ENCODE measurements at regions not wholly inside any gene's neighbourhood (a gene's known extent, or its start where the extent isn't known, plus 50 kb on each side); places are given as distances from the start of the nearest gene placed in this dataset.

DNA sequence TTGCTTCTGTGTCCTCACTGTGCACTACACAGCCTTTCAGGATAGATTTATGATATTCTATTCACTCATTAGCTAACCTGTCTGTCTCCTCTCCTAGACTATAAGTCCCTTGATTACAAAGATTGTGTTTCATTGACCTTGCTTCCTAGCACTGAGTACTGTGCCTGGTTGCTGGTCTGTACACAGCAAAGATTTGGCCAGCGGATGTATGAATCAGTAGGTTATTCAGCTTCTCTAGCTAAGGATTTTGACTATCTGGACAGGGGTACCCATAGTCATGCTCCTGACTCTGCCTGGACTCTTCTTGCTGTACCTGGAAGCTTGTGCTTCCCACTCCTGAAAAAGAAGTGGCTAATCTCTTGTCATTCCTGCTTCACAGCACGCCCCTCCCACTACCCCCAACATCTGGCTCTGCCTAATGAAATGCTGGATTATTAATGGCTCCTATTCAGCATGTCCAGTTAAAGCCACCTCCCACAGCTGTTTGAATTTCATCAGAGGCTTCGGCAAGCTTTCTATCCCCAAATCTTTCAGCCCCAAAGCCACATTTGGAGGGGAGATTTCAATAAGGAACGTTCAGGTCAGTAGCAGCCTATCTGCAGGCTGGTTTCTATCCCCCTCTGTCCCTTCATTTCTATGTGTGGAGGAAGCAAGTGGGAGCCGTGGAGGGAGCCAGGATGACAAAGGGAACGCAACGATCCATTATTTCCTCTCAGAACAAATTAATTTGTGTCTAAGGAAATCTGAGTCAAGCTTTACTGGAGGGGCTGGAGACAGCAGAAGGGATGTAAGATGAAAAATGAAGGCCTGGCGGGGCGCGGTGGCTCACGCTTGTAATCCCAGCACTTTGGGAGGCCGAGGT is 64.8 kb upstream of the PPM1J start:
- Histone ChIP-seq H3K4me1 (ENCODE audit: control insufficient read depth in 4 of 4, insufficient read depth in 4 of 4, low read length in 3 of 4) (no peaks in the 10 kb centered on the region), H3K27me3 (ENCODE audit: control insufficient read depth in 4 of 4, insufficient read depth in 4 of 4, low read length in 3 of 4) (no peaks in the 10 kb centered on the region), H3K4me3 (ENCODE audit: low read depth in 1 of 3, low read length in 3 of 3) (no peak overlapping the region), H3K27ac (ENCODE audit: low read depth in 1 of 2, low read length in 2 of 2) (no peak overlapping the region), H3K9me3 (ENCODE audit: control insufficient read depth in 4 of 4, low read length in 3 of 4) (no peaks in the 10 kb centered on the region), H3K36me3 (ENCODE audit: control insufficient read depth in 4 of 4, insufficient read depth in 3 of 4, low read depth in 1 of 4, low read length in 3 of 4) (no peaks in the 10 kb centered on the region), H3K9ac (ENCODE audit: low read depth in 1 of 2, low read length in 2 of 2) (no peak overlapping the region)
- DNase-seq (ENCODE audit: low spot score): no peak
- TF ChIP-seq JUND (IDR thresholded peaks at IDR 0.05) (no peak), HNF4A (conservative IDR thresholded peaks at IDR 0.05) (no peak), TAF1 (conservative IDR thresholded peaks at IDR 0.05) (no peak), EGR1 (IDR thresholded peaks at IDR 0.05; ENCODE audit: low read depth in 2 of 2) (no peak)
- TF ChIP-seq, protein P1, sequence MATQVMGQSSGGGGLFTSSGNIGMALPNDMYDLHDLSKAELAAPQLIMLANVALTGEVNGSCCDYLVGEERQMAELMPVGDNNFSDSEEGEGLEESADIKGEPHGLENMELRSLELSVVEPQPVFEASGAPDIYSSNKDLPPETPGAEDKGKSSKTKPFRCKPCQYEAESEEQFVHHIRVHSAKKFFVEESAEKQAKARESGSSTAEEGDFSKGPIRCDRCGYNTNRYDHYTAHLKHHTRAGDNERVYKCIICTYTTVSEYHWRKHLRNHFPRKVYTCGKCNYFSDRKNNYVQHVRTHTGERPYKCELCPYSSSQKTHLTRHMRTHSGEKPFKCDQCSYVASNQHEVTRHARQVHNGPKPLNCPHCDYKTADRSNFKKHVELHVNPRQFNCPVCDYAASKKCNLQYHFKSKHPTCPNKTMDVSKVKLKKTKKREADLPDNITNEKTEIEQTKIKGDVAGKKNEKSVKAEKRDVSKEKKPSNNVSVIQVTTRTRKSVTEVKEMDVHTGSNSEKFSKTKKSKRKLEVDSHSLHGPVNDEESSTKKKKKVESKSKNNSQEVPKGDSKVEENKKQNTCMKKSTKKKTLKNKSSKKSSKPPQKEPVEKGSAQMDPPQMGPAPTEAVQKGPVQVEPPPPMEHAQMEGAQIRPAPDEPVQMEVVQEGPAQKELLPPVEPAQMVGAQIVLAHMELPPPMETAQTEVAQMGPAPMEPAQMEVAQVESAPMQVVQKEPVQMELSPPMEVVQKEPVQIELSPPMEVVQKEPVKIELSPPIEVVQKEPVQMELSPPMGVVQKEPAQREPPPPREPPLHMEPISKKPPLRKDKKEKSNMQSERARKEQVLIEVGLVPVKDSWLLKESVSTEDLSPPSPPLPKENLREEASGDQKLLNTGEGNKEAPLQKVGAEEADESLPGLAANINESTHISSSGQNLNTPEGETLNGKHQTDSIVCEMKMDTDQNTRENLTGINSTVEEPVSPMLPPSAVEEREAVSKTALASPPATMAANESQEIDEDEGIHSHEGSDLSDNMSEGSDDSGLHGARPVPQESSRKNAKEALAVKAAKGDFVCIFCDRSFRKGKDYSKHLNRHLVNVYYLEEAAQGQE (IDR thresholded peaks at IDR 0.05): no peak
- WGBS: 81% methylated on average over 12 of the region's 12 CpGs

DNA sequence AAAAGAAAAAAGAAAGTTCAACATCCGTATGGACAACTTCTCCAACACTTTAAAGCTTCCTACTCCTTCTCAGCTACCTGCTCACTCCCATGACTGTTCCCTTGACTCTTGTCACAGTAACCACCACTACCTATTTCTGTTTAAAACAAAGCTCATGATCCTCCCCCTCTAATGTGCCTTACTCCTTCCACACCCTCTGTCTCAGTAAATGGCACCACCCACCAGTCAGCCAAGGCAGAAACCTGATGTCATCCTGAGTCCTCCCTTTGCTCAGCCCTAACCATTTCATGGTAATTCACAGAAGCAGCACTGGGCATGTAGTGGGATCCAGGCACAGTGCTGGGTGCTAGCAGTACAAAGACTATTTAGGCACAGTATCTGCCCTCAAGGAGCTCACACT is 63.0 kb upstream of the PPM1J start:
- DNase-seq (ENCODE audit: low spot score): no peak
- H3K27ac ChIP-seq (ENCODE audit: low read depth in 1 of 2, low read length in 2 of 2): no peak overlapping the region
- H3K4me1 ChIP-seq (ENCODE audit: control insufficient read depth in 4 of 4, insufficient read depth in 4 of 4, low read length in 3 of 4): no peaks in the 10 kb centered on the region
- H3K36me3 ChIP-seq (ENCODE audit: control insufficient read depth in 4 of 4, insufficient read depth in 3 of 4, low read depth in 1 of 4, low read length in 3 of 4): no peaks in the 10 kb centered on the region
- no peaks in the 10 kb centered on the region for H3K9me3 ChIP-seq (ENCODE audit: control insufficient read depth in 4 of 4, low read length in 3 of 4)
- TF ChIP-seq, protein P2, sequence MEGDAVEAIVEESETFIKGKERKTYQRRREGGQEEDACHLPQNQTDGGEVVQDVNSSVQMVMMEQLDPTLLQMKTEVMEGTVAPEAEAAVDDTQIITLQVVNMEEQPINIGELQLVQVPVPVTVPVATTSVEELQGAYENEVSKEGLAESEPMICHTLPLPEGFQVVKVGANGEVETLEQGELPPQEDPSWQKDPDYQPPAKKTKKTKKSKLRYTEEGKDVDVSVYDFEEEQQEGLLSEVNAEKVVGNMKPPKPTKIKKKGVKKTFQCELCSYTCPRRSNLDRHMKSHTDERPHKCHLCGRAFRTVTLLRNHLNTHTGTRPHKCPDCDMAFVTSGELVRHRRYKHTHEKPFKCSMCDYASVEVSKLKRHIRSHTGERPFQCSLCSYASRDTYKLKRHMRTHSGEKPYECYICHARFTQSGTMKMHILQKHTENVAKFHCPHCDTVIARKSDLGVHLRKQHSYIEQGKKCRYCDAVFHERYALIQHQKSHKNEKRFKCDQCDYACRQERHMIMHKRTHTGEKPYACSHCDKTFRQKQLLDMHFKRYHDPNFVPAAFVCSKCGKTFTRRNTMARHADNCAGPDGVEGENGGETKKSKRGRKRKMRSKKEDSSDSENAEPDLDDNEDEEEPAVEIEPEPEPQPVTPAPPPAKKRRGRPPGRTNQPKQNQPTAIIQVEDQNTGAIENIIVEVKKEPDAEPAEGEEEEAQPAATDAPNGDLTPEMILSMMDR (IDR thresholded peaks at IDR 0.05; ENCODE audit: low read depth, low read length, missing input control): no peak
- no peak for TF ChIP-seq SP1 (IDR thresholded peaks at IDR 0.05)
- no peak for TF ChIP-seq GABPA (IDR thresholded peaks at IDR 0.05 in 1 of 2, conservative IDR thresholded peaks at IDR 0.05 in 1 of 2)
- TF ChIP-seq, protein P3, sequence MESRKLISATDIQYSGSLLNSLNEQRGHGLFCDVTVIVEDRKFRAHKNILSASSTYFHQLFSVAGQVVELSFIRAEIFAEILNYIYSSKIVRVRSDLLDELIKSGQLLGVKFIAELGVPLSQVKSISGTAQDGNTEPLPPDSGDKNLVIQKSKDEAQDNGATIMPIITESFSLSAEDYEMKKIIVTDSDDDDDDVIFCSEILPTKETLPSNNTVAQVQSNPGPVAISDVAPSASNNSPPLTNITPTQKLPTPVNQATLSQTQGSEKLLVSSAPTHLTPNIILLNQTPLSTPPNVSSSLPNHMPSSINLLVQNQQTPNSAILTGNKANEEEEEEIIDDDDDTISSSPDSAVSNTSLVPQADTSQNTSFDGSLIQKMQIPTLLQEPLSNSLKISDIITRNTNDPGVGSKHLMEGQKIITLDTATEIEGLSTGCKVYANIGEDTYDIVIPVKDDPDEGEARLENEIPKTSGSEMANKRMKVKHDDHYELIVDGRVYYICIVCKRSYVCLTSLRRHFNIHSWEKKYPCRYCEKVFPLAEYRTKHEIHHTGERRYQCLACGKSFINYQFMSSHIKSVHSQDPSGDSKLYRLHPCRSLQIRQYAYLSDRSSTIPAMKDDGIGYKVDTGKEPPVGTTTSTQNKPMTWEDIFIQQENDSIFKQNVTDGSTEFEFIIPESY (IDR thresholded peaks at IDR 0.05): no peak
- TF ChIP-seq FOXA1 (IDR thresholded peaks at IDR 0.05): no peak
- TF ChIP-seq, protein P4, sequence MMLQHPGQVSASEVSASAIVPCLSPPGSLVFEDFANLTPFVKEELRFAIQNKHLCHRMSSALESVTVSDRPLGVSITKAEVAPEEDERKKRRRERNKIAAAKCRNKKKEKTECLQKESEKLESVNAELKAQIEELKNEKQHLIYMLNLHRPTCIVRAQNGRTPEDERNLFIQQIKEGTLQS (IDR thresholded peaks at IDR 0.05): no peak
- TF ChIP-seq JUND (IDR thresholded peaks at IDR 0.05): no peak
- no peak for TF ChIP-seq RXRA (IDR thresholded peaks at IDR 0.05)
- no peak for TF ChIP-seq RAD21 (IDR thresholded peaks at IDR 0.05)
- no peak for TF ChIP-seq HNF4A (conservative IDR thresholded peaks at IDR 0.05)
- TF ChIP-seq EGR1 (IDR thresholded peaks at IDR 0.05; ENCODE audit: low read depth in 2 of 2): no peak
- no peak for TF ChIP-seq FOXA2 (IDR thresholded peaks at IDR 0.05)
- no peak for TF ChIP-seq TAF1 (conservative IDR thresholded peaks at IDR 0.05)
- TF ChIP-seq HNF4G (IDR thresholded peaks at IDR 0.05): no peak
- TF ChIP-seq, protein P1 (IDR thresholded peaks at IDR 0.05): no peak
- TF ChIP-seq, protein P5, sequence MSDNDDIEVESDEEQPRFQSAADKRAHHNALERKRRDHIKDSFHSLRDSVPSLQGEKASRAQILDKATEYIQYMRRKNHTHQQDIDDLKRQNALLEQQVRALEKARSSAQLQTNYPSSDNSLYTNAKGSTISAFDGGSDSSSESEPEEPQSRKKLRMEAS (IDR thresholded peaks at IDR 0.05): no peak
- TF ChIP-seq YY1 (IDR thresholded peaks at IDR 0.05): no peak
- TF ChIP-seq NR2F2 (IDR thresholded peaks at IDR 0.05): no peak
- 62% methylated on average over 1 of the region's 1 CpG for WGBS
- H3K4me3 ChIP-seq (ENCODE audit: low read depth in 1 of 3, low read length in 3 of 3): no peak overlapping the region
- H3K9ac ChIP-seq (ENCODE audit: low read depth in 1 of 2, low read length in 2 of 2): no peak overlapping the region
- no peaks in the 10 kb centered on the region for H3K27me3 ChIP-seq (ENCODE audit: control insufficient read depth in 4 of 4, insufficient read depth in 4 of 4, low read length in 3 of 4)
